HTR-8/SVneo (cell line): ENCODE measurements at regions not wholly inside any gene's neighbourhood (a gene's known extent, or its start where the extent isn't known, plus 50 kb on each side); places are given as distances from the start of the nearest gene placed in this dataset.

ENCODE experiments used
- DNase-seq: peaks from one replicate; pipeline ENCODE4 v3.0.0; 2011; ENCODE audit warnings: low spot score, mixed read lengths; ENCODE audit not compliant: insufficient read length
- FAIRE-seq: peaks from 2 replicates; lab custom pipeline; 2011; peaks lifted over from hg19 to GRCh38; lab: Jason Lieb, UNC

DNA sequence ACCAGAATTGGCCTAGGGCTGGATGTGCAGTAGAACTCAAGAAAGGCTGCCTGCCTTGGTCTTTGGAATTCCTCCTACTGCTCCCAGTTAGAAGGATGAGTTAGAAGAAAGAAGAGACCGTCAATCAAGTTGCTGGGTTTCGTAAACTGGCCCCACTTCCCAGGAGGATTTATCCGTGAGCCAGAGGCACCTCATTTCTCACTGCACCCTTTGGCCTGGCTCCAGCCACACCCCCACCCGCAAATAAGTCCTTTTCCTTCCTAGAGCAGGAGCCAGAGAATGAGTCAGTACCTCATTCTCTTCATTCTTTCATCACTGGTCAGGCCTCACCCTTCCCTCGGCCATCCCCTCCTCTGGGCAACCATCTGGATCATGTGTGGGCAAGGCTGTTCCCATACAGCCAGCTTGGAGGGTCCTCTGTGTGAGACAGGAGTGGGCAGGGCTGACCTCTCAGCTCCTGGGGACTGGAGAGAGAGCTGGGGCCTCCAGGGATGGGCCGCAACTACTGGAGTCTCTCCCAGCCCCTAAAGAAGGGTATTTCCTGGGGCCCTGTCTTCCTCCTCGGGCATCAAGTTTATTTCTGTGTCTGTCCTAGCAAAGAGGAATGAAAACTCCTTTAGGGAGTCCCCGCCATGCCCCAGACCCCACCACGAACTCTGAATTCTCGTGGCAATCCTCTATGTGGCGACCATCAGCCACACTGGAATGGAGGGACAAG is 87.2 kb upstream of the DUSP5 start:
- FAIRE-seq (peak; percentile 57), DNase-seq (peak; percentile 87)

DNA sequence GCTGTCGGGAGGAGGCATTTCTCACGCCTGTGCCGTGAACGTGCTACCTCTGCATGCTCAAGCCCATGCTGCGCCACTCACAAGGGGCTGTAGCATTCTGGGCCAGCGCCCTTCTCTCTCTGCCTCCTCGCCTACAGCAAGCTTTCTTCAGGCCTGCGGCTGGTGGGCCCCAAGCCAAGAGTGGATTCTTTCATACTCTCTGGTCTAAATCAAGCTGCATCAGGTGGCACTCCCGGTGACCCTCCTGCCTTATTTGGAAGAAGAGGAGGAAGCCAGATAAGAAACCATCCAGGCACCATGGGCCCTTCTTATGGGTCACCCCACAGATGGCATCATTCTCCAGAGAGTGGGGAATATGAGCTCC is 86.7 kb upstream of the DUSP5 start:
- no peak for DNase-seq
- no peak for FAIRE-seq

DNA sequence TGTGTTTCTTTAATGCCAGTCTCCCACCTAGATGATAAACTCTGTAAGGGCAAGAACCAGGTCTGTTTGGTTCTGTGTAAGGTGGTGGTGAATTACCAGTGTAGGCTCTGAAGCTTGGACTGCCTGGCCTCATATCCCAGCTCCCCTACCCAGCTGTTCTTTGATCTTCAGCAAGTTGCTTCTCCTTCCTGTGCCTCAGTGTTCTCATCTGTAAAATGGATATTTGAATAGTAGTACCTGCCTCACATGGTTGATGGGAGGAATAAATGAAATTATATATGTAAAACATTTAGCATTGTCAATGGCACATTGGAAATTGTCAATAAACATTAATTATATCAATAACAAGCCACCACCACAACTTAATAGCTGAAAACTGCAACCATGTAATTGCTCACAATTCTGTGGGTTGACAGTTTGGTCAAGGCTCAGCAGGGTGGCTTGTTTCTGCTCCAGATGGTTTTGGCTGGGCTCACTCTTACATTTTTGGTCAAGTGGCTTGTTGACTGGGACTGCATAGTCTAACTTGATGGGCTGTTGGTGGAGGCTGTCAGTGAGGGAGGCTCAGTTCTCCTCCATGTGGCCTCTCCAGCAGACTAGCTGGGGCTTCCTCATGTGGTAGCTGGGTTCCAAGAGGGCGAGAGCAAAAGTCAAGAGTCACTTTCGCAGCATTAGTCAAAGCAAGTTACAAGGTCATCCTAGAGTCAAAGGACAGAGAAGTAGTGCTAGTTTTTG is 84.5 kb upstream of the DUSP5 start:
- DNase-seq: no peak
- no peak for FAIRE-seq

DNA sequence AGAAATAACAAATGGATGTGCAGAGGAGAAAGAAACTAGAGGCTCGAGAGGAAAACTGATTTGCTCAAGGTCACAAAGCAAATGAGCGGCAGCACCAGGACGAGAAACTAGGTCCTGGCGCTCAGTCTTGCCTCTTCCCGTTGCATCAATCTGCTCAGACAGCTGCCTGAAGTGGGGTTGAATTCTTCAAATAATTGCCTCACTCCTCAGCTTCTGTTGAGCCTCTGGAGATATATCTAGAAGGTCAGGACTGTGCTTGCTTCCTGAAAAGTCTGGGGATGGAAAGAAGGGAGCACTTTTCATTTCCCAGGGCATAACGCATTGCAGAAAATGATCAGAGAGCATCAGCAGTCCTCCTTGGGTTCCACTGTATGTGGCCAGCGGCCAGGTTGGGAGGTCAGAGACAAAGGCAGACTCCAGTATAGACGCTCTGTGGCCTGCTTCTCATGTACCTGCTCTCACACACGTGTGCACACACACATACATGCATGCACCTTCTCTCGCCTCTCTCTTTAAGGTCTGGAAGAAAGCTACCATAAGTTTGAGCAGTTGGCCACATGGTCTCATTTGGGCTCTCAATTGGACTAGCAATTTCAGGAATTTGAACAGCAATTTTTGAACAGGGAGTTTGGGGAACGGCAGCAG is 83.7 kb upstream of the DUSP5 start:
- FAIRE-seq (no peak), DNase-seq (no peak)

DNA sequence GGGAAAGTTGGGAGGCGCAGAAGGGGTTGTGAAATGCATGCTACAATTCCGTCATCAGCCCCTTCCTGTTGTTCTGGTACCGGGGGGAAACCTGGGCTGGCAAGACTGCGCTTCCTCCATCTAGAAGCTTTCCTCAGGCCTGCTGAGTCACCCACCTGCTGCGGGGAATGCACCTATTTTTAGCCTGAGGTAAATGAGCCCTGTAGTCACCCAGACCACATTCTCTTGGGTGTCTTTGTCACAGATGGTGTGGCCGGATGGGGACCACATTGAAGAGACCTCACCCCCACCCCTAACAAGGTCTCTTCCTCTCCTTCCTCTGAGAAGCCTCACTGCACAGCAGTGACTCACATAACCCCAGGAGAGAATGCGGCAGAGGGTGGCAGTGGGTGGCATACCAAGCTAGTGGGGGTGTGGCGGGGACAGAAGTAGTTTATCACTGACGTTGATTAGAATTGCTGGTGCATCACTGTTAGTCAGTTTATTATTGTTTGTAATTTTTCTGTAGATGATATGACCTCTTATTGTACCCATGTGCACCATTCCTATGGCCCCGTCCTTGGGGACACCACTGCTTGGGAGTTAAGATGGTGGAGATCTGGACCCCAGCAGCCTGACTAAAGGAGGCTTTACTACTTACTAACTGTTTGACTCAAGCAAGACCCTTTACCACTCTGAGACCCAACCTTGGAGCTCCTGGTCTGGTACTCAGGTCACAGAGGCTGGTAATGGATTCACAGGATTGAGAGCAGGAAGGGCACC is 83.0 kb upstream of the DUSP5 start:
- FAIRE-seq (no peak), DNase-seq (no peak)

DNA sequence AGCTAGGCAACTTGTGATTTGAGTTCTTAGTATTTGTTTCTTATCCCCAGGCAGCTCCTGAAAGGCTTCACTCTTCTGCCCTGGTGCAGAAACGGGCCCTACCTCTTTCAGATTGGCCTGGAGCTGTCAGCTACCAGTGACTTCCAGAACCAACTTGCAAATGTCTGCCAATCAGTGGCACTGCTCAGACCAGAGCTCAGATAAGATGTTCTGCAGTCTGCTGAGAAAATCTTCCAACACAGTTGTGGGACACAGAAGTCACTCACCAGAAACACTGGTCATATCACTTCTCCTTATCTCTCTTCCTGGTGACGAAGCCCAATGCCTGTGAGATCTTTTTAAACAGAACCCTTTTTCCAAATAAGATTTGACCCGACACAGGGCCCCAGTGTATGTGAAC is 81.9 kb upstream of the DUSP5 start:
- FAIRE-seq (no peak), DNase-seq (no peak)

DNA sequence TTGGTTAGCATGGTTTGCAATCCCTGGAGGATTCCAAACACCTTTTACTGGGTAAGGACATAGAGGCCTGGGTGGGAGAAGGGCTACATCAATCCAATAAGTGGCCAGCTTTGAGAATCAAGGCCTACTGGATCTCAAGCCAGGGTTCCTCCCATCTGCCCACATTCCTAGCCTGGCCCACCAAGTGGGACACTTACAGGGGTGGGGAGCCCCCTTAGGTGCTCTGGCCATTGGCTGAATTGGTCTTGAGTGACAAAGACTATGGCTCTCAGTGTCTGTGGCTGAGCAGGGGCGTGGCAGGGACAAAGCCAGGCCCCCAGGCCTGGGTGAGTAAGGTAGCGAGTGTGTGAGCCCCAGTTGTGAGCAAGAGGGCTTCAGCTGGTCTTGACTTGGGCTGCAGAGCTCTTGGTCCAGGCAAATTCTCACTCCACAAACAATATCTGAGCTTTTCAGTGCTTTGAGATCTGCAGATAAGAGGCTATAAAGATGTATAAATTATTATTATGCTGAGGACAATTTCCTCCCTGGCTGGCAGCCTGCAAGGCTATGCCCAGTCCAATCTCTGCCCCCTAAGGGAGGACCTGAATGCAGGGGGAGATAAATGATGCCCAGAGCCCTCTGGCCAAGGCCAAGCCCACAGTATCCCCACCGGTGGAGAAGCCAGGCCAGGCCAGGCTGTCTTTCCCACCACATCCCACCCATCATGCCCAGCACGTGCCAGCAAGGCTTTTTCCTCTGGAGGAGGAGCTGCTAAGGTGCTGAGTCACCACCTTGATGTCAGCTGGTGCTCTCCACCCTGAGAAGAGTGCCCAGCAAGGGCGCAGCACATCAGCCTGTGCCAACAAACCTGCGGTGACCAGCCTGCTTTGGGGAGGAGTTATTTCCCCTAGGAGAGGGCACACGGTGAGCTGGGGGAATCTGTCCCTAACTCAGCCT is 80.7 kb upstream of the DUSP5 start:
- FAIRE-seq: no peak
- DNase-seq: no peak

DNA sequence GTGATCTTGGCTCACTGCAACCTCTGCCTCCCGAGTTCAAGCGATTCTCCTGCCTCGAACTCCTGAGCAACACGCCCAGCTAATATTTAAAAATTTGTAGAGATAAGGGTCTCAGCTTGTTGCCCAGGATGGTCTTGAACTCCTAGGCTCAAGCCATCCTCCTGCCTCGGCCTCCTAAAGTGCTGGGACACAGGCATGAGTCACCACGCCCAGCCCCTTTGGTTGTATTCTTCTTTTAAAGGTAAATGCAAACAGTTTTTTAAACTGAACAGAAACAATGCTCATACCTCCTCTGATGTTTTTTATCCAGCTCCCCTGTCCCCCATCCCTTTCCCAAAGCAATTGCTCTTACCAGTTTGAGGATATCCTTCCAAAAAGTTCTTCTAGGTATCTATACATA is 79.5 kb upstream of the DUSP5 start:
- DNase-seq: no peak
- no peak for FAIRE-seq

DNA sequence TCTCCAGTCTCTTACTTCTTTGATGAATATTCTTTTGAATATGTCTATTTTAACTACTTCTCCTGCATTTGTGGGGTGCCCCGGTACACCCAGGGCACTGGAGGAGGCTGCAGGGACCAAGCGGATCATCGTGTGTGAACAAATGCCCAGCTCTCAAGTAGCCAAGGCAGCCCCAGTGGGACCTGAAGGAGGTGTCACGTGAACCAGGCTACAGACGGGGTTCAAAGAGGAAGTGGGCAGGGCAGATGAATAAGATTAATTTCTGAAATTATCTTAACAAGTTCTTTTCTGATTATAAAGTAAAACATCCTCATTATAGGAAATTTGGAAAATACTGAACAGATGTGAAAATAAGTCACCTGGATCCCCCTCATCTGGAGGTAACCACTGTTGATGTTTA is 78.4 kb upstream of the DUSP5 start:
- FAIRE-seq (no peak), DNase-seq (no peak)

DNA sequence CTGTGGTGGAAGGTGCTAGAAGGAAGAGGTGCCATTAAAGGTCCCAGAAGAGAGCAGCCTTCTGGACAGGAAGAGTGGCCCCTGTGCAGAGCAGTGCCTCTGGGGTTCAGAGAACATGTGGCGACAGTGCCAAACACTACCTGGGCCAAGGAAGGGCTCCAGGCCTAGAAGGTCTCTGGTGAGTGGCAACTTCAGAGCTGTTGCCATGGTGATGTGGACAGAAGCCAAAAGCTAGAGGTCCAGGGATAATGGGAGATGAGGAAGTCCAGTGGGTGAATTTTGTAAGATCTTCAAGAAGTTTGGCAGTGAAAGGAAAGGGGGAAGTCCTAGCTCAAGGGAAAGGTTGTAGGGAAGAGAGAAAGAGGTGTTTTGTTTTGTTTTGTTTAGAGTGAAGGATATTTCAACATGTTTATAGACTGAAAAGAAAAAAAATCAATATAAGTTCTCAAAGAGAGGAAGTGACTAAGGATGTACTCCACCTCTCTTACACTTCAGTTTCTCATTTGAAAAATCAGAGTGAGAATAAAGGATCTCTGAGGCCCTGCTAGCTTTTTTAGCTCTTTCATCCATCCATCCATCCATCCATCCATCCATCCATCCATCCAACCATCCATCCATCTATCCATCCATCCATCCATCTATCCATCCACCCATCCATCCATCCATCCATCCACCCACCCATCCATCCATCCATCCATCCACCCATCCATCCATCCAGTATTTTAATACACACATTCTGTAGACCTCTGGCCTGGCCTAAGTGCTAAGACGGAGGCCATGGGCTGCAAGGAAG is 77.1 kb upstream of the DUSP5 start:
- DNase-seq: no peak
- FAIRE-seq: no peak

DNA sequence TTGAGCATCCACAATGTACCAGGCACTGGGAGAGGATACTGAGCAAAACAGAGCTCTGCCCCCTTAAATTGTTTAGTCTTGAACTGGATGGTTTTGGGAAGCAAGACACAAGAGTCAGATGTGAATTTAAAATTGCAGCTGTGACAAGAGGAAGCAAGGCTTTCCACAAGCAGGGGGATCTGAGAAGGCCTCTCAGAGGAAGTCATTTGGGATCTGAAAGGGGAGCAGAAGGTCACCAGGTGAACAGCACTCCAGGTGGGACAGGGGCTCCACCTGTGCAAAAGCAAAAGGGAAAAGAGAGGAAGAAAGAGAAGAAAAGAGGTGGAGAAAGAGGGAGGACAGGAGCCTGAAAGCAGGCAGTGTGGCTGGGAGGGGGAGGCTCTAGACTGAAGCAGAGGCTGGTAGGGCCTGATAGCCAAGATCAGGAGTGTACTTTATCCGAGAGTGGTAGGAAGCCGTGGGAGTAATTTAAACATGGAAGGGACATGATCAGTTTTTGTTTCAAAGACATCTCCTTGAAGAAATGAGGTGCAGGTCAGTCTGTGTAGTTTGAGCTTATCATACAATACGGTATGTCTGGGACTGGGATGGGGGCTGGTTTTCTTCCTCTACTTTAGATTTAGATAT is 76.1 kb upstream of the DUSP5 start:
- DNase-seq: no peak
- FAIRE-seq: no peak

DNA sequence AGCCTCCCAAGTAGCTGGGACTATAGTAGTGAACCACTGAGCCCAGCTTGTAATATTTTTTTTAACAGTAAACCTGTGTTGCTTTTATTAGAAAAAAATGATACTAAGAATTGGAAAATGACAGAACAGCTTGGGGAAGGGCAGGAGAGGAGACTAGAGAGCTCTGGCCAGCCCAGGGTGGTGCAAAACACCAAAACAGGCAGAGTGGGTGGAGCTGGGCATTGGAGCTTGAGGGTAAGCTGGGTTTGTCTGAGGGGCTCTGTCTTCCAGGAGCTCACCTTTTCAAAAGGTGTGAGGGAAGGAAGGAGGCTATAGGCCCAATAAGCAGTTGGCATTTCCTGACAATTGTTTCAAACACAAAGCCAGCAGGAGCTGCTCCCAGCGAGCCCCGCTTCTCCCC is 75.2 kb upstream of the DUSP5 start:
- FAIRE-seq: no peak
- no peak for DNase-seq

DNA sequence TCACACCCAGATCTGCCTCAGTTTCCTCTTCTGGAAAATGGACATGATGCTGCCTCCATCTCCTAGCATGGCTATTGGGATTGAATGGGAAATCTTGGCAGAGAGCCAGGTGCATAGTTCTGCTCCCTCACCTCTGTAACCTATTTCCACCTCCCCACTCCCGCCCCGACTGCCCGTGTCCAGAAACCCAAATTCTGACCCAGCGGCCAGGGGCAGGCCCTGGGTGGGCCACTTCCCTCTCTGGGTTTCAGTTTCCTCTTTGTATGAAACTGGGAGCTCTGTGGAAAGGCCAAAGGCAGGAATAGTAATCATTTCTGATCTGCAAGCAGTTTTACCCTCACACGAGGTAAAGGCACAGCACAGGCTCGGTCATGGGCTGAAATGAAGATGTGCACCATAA is 74.1 kb upstream of the DUSP5 start:
- no peak for DNase-seq
- FAIRE-seq: no peak

DNA sequence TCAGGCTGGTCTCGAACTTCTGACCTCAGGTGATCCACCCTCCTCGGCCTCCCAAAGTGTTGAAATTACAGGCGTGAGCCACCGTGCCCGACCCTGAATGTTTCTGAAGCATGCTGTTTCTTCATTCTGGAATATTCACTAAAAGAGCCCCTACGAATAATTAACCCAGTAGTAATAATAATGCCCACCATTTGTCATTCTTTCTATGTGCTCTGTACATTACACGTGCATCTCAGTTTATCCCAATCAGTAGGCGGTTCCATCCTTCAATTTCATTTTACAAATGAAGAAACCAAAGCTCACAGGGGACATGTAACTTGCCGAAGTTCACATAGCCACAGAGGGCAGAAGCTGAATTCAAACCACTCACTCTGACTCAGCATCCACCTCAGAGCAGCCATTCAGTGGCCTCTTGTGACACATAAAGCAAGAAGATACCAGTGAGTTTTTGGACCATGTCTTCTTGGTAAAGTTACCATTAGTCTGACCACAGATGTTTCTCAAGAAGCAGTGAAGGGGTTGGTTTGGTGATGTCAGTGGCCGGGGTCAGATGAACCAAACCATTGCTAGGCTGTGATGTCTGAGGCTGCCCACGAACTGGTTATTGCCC is 71.9 kb upstream of the DUSP5 start:
- no peak for FAIRE-seq
- no peak for DNase-seq

DNA sequence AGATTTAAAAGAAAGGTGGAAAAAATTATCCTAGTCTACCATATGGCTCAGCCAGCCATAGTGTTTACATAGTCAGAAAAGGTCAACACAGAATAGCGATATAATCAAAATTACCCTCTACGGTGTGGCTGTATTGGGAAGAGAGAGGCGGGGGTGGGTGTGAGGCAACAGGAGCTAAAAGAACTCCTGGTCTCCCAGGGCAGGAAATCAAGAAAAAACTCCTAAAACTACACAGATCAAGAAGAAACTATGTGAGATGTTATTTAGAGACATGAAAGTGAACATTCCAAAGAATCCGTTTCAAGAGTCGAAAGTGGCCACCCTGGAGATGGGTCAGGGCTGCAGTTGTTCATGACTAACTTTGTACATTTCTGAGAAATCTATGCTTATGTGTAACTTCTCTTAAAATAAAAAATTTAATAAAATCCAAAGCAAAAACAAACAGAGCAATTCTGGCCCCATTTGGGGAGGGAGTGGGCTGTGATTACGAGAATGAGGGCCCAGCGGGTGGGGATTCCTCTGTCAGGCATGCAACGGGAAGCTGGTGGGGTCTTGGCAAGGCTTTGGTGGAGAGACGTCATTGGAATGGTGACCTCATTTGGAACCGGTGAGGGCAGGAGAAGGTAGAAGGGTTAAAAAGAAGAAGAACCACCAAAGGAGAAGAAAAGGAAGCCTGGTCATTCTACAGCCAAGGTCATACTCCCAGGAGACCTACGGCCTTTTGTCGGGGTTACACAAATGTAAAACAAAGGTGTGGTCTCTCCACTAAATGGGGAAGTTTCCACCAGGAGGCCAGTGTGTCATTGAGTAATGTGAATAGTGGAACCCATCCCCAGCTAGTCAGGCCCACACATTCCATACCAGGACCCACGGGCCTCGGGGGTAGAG is 71.2 kb upstream of the DUSP5 start:
- FAIRE-seq (no peak), DNase-seq (no peak)

DNA sequence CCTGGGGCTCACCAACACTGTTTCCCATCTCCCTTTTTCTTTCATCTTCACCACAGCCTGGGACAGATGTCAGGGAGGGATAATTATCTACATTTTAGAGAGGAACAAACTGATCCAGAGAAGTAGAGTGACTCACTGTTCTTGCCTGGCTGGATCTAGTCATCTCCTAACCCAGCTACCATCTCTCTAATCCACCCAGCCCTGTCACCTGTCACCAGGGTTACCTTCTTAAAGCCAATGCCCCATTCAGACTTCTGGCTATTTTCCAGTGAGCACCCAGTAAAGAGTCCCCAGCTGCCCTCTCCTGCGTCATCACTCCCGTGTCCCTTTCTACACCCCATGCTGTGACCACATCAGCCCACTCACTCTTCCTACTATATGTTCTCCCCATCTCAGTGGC is 68.4 kb upstream of the DUSP5 start:
- FAIRE-seq (no peak), DNase-seq (no peak)
